ENCODE measurements at regions not wholly inside any gene's neighbourhood (a gene's known extent, or its start where the extent isn't known, plus 50 kb on each side); places are given as distances from the start of the nearest gene placed in this dataset.
"Not testable (repeated sequence)": the region's sequence is repeated elsewhere in the genome, so short reads cannot be mapped to it uniquely, and the experiment has no call there.

DNA sequence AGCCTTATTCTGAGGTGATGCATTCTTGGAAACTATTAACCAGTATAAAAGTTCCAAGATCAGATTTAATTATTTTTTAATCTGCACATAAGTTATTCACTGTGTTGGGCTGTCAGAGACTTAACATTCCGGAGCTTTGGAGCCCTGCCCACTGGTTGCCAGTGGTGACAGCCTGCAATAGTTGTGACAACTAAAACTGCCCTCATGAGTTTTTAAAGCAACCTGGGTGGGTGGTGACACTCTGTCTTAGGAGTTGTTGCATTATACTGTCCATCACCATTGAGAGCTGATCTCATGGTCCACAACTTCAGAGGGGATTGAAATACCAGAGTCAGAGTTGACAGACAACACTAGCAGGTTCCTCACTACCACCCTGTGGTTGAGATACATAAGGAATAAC is 653.9 kb upstream of the USP24 start:
- DNase-seq (ENCODE audit: low read depth): no peak

DNA sequence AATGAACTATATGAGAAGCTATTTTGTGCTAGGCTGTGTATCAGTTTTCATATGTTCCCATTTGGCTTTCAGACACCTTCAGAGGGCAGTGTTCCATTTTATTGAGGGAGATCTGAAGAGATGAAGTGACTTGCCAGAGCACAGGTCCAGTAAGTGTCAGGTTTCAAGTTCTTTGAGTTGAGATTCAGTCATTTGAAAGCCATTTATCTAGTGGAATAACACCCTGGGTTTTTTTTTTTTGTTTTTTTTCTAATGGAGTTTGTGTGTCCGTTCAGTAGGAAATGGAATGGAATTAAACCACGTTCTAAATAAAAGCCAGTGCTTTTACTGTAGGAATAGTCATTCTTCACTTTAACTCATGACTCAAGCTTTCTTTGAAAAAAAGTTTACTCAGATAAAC is 652.9 kb upstream of the USP24 start:
- DNase-seq (ENCODE audit: low read depth): no peak

DNA sequence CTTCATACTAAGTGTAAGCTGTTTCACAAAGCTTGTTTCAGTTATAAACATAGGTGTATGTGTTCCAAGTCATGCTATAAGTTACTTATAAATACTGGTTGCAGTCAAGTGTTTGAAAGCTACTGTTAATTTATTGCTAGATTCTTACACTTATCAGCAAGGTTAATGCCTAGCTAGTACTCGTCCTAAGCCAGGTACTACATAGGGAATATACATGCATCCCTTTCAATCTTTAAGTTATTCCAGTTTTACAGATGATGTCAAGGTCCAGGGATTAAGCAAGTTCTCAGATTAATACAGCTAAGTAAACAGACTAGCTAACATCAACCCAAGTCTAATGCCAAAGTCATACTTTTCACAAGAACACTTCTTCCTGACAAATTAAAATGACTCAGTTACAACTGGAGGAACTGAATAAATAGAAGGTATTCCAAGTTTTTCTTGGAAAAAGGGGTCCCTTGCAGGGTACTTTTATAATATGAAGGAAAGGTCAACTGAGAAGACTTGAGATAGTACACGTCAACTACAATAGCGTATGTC is 652.2 kb upstream of the USP24 start:
- DNase-seq (ENCODE audit: low read depth): no peak

DNA sequence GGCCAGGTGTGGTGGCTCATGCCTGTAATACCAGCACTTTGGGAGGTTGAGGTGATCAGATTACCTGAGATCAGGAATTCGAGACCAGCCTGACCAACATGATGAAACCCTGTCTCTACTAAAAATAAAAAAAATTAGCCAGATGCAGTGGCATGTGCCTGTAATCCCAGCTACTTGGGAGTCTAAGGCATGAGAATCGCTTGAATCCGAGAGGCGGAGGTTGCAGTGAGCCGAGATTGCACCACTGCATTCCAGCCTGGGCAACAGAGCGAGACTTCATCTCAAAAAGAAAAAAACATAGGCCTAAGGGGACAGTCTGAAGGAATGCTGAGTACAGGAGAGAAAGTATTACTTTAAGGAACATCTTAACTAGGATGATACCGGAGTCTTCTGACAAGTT is 650.6 kb upstream of the USP24 start:
- not testable (repeated sequence) for DNase-seq (ENCODE audit: low read depth)

DNA sequence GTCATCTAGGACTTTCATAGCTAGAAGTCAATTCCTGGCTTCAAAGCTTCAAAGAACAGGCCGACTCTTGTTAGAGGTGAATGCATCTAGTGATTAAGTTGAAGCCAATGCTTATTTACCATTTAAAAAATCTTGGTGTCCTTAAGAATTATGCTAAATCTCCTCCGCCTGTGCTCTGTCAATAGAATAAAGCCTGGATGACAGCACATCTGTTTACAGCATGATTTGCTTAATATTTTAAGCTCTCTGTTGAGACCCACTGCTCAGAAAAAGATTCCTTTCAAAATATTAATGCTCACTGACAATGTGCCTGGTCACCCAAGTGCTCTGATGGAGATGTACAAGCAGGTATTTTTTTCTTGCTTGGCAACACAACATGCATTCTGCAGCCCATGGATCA is 649.1 kb upstream of the USP24 start:
- DNase-seq (ENCODE audit: low read depth): no peak

DNA sequence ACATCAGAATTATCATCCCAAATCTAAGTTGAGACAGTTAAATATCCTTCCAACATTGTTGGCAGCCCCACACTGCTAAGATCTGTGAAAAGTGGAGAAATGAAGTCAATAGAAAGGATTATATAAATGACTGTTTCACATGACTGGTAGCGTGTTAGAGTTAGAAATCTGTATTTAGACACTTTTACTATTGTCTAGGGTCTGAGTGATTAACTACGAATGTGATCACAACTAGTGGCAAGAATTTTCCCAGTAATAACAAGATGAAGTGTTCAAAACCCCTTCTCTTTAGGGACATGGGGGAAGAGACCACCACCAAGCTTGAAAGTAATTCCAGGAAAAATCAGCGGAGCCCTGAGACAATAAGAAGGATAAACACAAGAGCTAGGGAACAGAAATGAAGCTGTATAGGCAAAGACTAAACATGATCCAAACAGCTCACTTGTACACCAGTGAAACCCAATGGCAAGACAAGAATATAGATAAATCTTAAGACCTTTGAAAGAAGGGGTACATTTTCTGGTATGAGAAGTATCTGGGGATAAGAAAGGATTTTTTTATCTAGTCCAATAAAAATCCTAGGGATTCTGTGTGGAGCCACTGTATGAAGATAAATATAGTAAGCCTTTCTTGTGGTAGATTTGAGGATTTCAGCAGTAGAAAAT is 646.6 kb upstream of the USP24 start:
- no peak for DNase-seq (ENCODE audit: low read depth)

DNA sequence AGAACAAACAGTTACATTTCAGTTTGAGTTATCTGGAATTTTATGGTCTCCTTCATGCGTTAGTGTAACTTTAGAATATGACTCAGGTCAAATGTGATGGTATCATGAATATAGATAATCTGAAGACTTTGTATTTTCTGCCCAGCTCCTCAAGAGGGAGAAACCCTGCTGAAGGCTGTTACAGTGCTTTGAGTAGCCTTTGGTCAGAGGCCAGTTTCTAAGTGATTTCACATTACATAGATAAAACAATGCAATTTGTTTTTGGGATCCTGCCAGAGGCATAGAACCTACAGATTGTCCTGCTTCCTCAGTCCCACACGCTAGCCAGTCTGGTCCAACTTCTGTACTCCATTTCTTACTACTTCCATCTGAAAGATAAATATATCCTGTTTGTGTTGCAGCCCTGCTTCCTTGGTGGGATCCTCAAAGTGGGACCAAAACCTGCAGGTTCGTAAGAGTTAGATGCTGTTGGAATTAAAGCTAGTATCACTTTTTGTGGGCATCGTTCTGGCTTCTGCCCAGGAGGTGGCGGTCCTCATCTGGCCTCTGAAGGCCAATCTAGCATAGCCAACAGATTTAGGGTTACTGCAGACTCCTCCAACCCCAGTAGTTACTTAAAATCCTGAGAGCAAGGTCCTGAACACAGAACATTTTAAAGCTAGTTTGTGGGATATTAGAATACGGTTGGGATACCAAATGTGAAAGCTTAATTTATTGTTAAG is 645.8 kb upstream of the USP24 start:
- no peak for DNase-seq (ENCODE audit: low read depth)

DNA sequence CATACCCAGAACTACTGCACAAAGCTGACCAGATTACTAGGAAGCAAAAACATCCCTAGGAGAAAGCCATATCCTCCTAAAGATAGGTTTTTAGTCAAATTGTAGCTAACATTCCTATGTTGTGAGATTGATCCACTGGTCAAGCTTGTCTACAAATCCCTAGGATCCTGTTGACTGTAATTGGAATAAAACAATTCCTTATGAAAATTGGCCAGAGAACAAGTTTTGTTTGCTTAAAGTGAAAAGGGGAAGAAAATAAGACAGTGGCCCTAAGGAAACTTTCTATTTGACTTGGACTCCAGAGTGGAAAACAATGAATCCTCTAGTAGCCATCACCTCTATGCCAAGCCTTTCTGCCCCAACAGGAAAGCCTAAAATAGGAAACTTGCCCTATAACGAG is 645.2 kb upstream of the USP24 start:
- no peak for DNase-seq (ENCODE audit: low read depth)

DNA sequence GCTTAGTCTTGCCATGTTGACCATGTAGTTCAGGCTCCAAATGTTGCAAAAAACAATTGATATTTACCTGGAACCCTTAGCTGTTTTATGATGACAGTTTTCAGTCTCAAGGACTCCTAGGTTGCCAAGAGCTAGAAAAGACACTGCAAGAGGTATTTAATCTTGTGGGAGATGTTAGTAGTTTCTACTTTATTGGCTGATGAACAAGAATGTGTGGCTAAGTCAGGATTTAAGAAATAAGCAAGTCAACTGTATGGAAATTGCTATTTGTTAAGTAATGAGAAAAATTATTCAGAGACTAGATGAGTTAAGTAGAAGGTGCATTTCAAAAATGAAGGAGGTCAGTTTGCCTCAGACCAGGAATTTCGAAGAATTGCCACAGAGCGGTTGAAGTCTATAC is 639.7 kb upstream of the USP24 start:
- no peak for DNase-seq (ENCODE audit: low read depth)

DNA sequence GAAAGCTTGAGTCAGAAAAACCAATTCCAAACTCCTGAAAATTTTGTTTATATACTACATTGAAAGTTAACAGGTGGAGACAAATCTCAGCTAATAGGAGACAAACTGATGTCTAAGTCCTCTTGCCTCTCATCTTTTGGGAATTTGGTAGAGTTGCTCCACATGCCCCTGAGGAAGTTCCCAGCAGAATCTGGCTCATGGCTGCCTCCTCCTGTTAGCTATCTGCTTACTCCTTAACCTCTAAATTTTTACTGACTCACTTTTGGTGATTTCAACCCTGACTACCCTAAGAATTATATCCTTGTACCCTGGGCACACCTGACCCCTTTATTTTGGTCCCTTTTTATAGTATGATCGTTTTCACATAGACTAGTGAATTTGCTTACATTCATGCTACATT is 633.7 kb upstream of the USP24 start:
- DNase-seq (ENCODE audit: low read depth): no peak

DNA sequence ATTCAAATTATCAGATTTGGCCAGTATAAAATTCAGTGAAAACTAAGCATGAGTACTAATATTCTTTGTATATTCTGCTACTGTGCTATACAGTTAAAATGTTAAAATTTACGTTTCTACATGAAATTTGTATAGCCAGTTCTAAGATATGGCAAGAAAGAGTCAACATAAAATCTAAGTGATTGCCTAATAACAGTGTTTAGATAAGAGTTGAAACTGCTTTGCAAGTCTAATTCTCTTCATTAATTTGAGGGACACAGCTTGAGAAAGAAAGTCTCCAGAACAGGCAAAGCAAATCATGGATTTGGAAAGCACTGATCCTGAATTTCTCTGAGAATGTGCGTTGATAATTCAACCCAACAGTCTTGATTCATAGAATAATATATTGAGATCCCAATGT is 630.9 kb upstream of the USP24 start:
- no peak for DNase-seq (ENCODE audit: low read depth)

DNA sequence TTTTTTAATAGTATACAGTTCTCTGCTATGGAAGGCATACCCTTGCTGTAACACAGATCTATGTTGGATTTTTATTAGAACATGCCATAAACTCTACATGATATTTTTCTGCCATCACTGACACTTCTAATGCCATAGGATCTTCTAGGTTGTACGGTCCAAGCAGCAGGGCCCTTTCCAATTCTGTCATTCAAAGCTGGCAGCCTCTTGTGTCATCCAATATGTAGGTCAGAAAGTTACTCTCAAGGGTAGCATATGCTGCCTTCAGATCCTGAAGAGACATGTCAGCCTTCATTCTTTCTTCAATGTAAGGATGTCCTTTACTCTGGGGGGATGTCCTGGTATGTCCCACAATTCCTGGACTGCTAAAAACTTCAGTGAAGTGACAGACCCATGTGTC is 629.2 kb upstream of the USP24 start:
- no peak for DNase-seq (ENCODE audit: low read depth)

DNA sequence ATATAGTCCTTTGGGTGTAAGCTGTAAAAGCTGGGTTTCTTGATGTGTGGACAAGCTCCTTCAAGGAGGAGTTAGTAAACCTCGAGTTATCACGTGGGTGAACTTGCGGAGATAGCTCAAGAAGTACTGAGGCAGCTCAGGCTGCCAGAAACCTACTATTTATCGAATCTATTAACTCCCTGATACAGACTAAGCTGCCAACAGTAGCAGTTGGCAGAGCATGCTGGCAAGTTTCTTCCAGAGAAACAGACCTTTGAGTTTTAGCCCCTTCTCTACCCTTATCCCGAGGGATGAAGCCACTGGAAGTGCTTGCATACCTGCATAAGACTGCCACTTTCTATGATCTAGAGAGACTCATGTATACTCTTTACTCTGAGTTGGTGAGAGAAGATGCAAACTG is 624.5 kb upstream of the USP24 start:
- no peak for DNase-seq (ENCODE audit: low read depth)

DNA sequence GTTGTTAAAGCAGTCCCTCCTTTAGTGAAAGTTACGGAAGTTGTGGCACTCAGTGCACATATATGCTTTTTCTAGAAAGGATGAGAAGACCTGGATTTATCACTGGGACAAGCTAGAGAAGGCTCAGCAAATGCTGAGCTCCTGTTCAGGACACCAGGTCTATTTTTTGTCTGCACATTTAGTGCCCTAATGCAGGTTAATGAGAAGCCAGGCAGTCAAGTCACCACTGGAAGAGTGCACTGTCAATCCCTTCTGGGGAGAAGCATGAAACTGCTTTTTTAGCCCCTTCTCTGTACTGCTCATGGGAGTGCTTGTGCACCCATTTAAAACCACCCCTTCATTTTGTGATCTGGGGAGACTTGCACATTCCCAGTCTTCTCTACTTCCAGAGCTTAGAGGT is 624.1 kb upstream of the USP24 start:
- no peak for DNase-seq (ENCODE audit: low read depth)

DNA sequence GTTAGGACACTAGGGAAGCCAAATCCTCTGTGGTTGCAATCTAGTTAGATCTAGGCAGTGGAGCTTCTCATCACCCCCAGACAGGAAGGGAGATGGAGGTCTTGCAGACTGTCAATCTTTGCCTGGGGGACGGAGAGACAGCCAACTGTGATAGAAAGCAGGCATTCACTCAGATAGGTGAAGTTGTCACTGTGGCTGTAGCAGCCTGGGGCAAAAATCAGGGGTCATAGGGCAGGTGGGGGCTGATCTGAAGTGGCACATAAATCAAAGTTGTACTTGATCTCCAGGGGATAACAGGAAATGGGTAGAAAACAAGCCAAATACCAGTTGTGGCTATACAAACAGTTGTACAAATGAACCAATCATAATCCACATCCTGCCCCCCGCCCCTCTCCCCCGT is 620.9 kb upstream of the USP24 start:
- DNase-seq (ENCODE audit: low read depth): no peak

DNA sequence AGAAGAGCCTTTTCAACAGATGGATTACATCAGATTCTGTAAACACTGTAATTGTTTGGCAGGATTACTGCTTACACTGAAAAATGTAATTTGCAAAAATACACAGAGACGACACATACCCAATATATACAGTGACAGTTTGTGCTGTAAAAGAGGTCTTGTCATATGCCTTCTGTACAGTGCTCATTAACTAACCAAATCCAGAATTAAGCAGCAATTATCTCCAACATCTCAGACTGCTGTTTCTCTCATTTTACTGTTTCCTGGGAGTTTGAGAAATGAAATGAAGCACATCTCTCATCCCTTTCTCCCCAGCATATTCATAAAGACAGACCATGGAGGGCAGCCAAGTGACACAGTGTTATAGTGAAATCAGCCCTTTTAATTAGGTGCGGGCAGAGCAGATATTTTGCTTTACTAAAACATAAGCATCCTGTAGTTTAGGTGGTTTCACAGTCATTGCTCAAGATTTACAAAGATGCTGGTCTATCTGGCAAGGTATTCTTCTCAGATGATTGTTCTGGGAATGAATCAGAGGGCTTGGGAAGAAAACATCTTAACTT is 618.4 kb upstream of the USP24 start:
- DNase-seq (ENCODE audit: low read depth): no peak

DNA sequence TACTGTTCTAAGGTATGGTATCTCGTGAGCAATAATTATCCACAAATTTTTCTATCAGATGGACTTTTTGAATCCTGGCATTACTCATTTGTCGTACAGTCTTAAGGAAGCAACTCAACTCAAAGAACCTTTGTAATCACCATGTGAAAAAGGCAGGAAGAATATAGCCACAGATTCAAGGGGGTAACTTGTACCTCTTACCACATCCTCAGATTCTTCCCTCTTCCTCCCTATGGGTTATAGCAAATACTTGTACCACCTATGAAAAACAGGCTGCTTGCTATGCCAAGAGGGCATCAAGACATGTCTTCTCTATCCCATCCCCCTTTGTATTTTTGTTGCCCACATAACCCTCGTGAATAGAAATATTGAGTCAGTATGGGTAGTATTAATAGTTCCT is 616.6 kb upstream of the USP24 start:
- no peak for DNase-seq (ENCODE audit: low read depth)

DNA sequence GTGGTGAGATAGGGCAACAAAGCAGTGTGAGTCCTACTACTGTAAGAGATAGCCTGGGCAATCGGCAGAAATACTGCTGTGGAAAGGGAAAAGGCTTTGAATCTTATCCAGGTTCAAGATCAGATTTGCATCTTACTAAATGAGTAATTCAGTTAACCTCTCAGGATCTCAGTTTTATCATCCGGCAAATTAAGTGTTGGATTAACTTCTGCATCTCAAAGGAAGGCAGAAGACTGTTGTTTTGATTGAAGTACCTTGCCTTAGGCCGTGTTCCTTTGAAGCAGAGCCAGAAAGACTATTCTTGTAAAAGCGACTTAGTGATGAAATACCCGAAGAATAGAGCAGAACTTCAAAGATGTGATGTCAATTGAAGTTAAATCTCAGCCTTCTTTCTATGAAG is 612.9 kb upstream of the USP24 start:
- DNase-seq (ENCODE audit: low read depth): no peak

DNA sequence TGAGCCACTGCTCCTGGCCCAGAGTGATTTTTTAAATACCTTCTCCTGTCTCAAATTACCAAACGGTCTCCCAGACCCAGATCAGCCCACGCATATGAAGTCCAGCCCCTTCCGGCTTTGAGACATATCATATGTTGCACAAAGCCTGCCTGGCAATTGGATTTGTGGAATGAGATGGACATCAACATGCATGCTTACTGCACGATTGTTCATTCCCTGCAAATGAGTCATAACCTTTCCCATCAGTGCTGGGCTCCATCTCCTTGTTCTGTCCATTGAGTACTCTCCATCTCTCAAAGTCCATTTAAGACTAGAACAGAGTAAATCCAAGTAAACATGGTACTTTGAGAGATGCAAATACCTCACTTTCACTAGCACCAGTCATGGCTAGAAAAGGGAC is 612.2 kb upstream of the USP24 start:
- DNase-seq (ENCODE audit: low read depth): no peak

DNA sequence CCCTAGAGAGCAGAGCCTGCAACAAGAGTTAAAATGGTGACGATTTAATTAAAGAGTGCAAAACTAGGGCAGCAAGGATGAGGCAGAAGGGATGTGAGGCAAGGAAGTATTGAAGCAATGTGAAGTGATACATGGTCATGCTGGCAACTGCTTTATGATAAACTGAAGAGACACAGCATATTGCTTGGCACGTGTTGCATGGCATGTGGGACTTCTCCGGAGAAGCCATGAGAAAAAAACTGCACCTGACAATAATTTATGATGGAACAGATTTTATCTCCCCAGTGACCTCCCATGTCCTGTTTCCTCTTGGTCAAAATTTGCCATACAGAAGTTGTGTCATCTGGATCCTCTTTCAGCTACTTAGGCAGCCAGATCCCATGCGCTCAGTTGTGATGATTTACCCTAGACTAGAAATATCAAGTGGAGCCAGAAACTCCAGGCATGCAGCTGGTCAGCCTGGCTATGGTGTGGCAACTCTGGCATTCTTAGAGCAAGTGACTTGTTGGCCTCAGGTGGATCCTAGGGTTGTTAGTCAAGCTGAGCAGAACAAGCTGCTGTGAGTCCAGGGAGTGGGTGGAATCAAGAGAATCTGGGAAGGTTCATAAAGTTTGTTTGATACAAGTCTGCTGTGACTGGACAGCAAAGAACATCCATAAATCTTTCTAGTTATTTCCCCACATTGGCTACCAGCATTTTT is 611.4 kb upstream of the USP24 start:
- no peak for DNase-seq (ENCODE audit: low read depth)

DNA sequence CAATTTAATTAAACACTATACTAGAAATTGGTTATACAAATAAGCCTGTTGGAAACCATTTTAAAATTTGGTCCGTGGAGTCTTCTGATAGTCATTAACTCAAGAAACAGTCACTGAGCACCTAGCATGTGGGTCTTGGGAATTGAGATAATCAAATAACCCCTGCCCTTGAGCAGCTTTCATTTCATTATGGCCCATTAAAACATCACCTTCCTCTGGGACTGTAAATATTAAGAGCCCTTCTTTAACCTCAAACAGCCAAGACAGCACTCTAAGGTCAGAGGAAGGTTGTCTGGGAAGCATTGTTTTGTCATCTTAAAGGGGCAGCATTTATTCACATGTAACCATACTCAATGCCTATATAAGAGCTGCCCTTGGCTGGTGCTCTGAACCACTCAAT is 610.3 kb upstream of the USP24 start:
- no peak for DNase-seq (ENCODE audit: low read depth)

DNA sequence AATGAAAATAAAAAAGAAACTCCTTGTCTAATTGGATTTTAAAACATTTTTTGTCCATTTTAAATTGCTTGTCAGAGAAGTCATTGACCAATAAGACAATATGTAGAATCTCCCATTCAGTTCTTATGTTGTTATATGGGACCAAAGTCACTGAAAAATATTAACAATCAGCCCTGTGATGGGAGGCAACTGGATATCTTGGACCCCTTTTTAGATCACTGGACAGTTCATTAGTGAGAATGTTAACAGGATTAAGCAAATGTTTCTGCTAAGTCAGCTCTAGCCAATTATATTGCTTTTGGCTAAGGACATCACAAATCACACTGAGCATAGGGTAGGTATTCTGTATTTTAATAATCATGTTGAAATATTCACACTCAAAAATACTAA is 609.1 kb upstream of the USP24 start:
- no peak for DNase-seq (ENCODE audit: low read depth)
